ENCODE measurements at regions not wholly inside any gene's neighbourhood (a gene's known extent, or its start where the extent isn't known, plus 50 kb on each side); places are given as distances from the start of the nearest gene placed in this dataset.

GRCh38 chr1:199678771-199679170 is 348.7 kb upstream of the NR5A2 start:
- ATAC-seq: no peak
- Histone ChIP-seq H3K27me3 (ENCODE audit: control insufficient read depth, insufficient read depth) (no peaks in the 10 kb centered on the region), H3K9me3 (ENCODE audit: control insufficient read depth, low read length) (no peaks in the 10 kb centered on the region), H3K4me1 (ENCODE audit: control insufficient read depth, insufficient read depth, low read length) (no peaks in the 10 kb centered on the region), H3K4me3 (ENCODE audit: low read length) (no peak overlapping the region), H3K27ac (ENCODE audit: low read length) (no peak overlapping the region)
- intact Hi-C loops (cut with DNase I): no loop called here
- WGBS: 26% methylated on average over 1 of the region's 1 CpG
- no peak for DNase-seq

- no peak overlapping the region for H3K27ac ChIP-seq (ENCODE audit: low read length)
- intact Hi-C loops (cut with DNase I): loop anchor here (5.0 to 10.0 kb wide), 3 partner anchors 623 to 805 kb away; no protein-coding TSS in a partner anchor
- H3K4me3 ChIP-seq (ENCODE audit: low read length): no peak overlapping the region
Observed at GRCh38 chr1:199682081-199682480, 345.4 kb upstream of the NR5A2 start.

GRCh38 chr1:199684686-199685273 is 342.7 kb upstream of the NR5A2 start:
- Histone ChIP-seq H3K4me3 (ENCODE audit: low read length) (no peak overlapping the region), H3K27me3 (ENCODE audit: control insufficient read depth, insufficient read depth) (no peaks in the 10 kb centered on the region), H3K4me1 (ENCODE audit: control insufficient read depth, insufficient read depth, low read length) (no peaks in the 10 kb centered on the region), H3K27ac (ENCODE audit: low read length) (no peak overlapping the region), H3K9me3 (ENCODE audit: control insufficient read depth, low read length) (no peaks in the 10 kb centered on the region)
- peak in 1 of 3 donors; percentile 11 for DNase-seq
- intact Hi-C loops (cut with DNase I): loop anchor here (5.0 to 10.0 kb wide), 3 partner anchors 620 to 803 kb away; no protein-coding TSS in a partner anchor
- ATAC-seq: peak; percentile 55 to 76
- 69% methylated on average over 1 of the region's 1 CpG for WGBS

More at GRCh38 chr1:199682081-199682480, 345.4 kb upstream of the NR5A2 start:
- ATAC-seq (no peak), DNase-seq (no peak)
- no peaks in the 10 kb centered on the region for H3K4me1 ChIP-seq (ENCODE audit: control insufficient read depth, insufficient read depth, low read length)
- H3K27me3 ChIP-seq (ENCODE audit: control insufficient read depth, insufficient read depth): no peaks in the 10 kb centered on the region
- H3K9me3 ChIP-seq (ENCODE audit: control insufficient read depth, low read length): no peaks in the 10 kb centered on the region

- no peaks in the 10 kb centered on the region for H3K9me3 ChIP-seq (ENCODE audit: control insufficient read depth, low read length)
- no peak overlapping the region for H3K27ac ChIP-seq (ENCODE audit: low read length)
- WGBS: 44% methylated on average over 2 of the region's 2 CpGs
- no peak for ATAC-seq
- intact Hi-C loops (cut with DNase I): loop anchor here in 3 of 4 donors (5.0 to 10.0 kb wide), 3 partner anchors 619 to 802 kb away; no protein-coding TSS in a partner anchor
- H3K4me1 ChIP-seq (ENCODE audit: control insufficient read depth, insufficient read depth, low read length): no peaks in the 10 kb centered on the region
- H3K27me3 ChIP-seq (ENCODE audit: control insufficient read depth, insufficient read depth): no peaks in the 10 kb centered on the region
- no peak for DNase-seq
- no peak overlapping the region for H3K4me3 ChIP-seq (ENCODE audit: low read length)
Observed at GRCh38 chr1:199685369-199685768, 342.1 kb upstream of the NR5A2 start.

- 79% methylated on average over 4 of the region's 4 CpGs for WGBS
- no peak overlapping the region for H3K27ac ChIP-seq (ENCODE audit: low read length)
- intact Hi-C loops (cut with DNase I): loop anchor here in 3 of 4 donors (5.0 to 10.0 kb wide), 3 partner anchors 617 to 800 kb away; no protein-coding TSS in a partner anchor
- H3K9me3 ChIP-seq (ENCODE audit: control insufficient read depth, low read length): no peaks in the 10 kb centered on the region
- no peak for ATAC-seq
- no peak overlapping the region for H3K4me3 ChIP-seq (ENCODE audit: low read length)
- no peaks in the 10 kb centered on the region for H3K27me3 ChIP-seq (ENCODE audit: control insufficient read depth, insufficient read depth)
- no peaks in the 10 kb centered on the region for H3K4me1 ChIP-seq (ENCODE audit: control insufficient read depth, insufficient read depth, low read length)
- DNase-seq: no peak
Observed at GRCh38 chr1:199687321-199687720, 340.2 kb upstream of the NR5A2 start.

- no peaks in the 10 kb centered on the region for H3K27me3 ChIP-seq (ENCODE audit: control insufficient read depth, insufficient read depth)
- intact Hi-C loops (cut with DNase I): loop anchor here in 3 of 4 donors (5.0 to 10.0 kb wide), 3 partner anchors 617 to 799 kb away; no protein-coding TSS in a partner anchor
- DNase-seq (no peak), ATAC-seq (no peak)
- no peaks in the 10 kb centered on the region for H3K9me3 ChIP-seq (ENCODE audit: control insufficient read depth, low read length)
- no peak overlapping the region for H3K27ac ChIP-seq (ENCODE audit: low read length)
- no peaks in the 10 kb centered on the region for H3K4me1 ChIP-seq (ENCODE audit: control insufficient read depth, insufficient read depth, low read length)
- 42% methylated on average over 3 of the region's 3 CpGs for WGBS
- no peak overlapping the region for H3K4me3 ChIP-seq (ENCODE audit: low read length)
Observed at GRCh38 chr1:199688133-199688676, 339.3 kb upstream of the NR5A2 start.

GRCh38 chr1:199688774-199689173 is 338.7 kb upstream of the NR5A2 start:
- H3K27ac ChIP-seq (ENCODE audit: low read length): no peak overlapping the region
- no peak for ATAC-seq
- no peaks in the 10 kb centered on the region for H3K27me3 ChIP-seq (ENCODE audit: control insufficient read depth, insufficient read depth)
- intact Hi-C loops (cut with DNase I): loop anchor here in 3 of 4 donors (5.0 to 10.0 kb wide), 3 partner anchors 616 to 799 kb away; no protein-coding TSS in a partner anchor
- no peak overlapping the region for H3K4me3 ChIP-seq (ENCODE audit: low read length)
- no peak for DNase-seq
- no peaks in the 10 kb centered on the region for H3K9me3 ChIP-seq (ENCODE audit: control insufficient read depth, low read length)
- H3K4me1 ChIP-seq (ENCODE audit: control insufficient read depth, insufficient read depth, low read length): no peaks in the 10 kb centered on the region

- Histone ChIP-seq H3K4me3 (ENCODE audit: low read length) (no peak overlapping the region), H3K27ac (ENCODE audit: low read length) (no peak overlapping the region), H3K4me1 (ENCODE audit: control insufficient read depth, insufficient read depth, low read length) (no peaks in the 10 kb centered on the region), H3K9me3 (ENCODE audit: control insufficient read depth, low read length) (no peaks in the 10 kb centered on the region), H3K27me3 (ENCODE audit: control insufficient read depth, insufficient read depth) (no peaks in the 10 kb centered on the region)
- no peak for DNase-seq
- ATAC-seq: no peak
- WGBS: 81% methylated on average over 1 of the region's 1 CpG
- intact Hi-C loops (cut with DNase I): no loop called here
Observed at GRCh38 chr1:199690496-199690895, 337.0 kb upstream of the NR5A2 start.

GRCh38 chr1:199691540-199691939 is 336.0 kb upstream of the NR5A2 start:
- 38% methylated on average over 3 of the region's 3 CpGs for WGBS
- ATAC-seq (peak; percentile 33 to 45), DNase-seq (no peak)
- no peak overlapping the region for H3K4me3 ChIP-seq (ENCODE audit: low read length)
- H3K9me3 ChIP-seq (ENCODE audit: control insufficient read depth, low read length): no peaks in the 10 kb centered on the region
- no peaks in the 10 kb centered on the region for H3K4me1 ChIP-seq (ENCODE audit: control insufficient read depth, insufficient read depth, low read length)
- H3K27me3 ChIP-seq (ENCODE audit: control insufficient read depth, insufficient read depth): no peaks in the 10 kb centered on the region
- H3K27ac ChIP-seq (ENCODE audit: low read length): no peak overlapping the region
- intact Hi-C loops (cut with DNase I): no loop called here

- Histone ChIP-seq H3K4me1 (ENCODE audit: control insufficient read depth, insufficient read depth, low read length) (no peaks in the 10 kb centered on the region), H3K4me3 (ENCODE audit: low read length) (no peak overlapping the region), H3K27ac (ENCODE audit: low read length) (no peak overlapping the region), H3K9me3 (ENCODE audit: control insufficient read depth, low read length) (no peaks in the 10 kb centered on the region), H3K27me3 (ENCODE audit: control insufficient read depth, insufficient read depth) (no peaks in the 10 kb centered on the region)
- 93% methylated on average over 2 of the region's 2 CpGs for WGBS
- no peak for DNase-seq
- ATAC-seq: no peak
- intact Hi-C loops (cut with DNase I): no loop called here
Observed at GRCh38 chr1:199693724-199694123, 333.8 kb upstream of the NR5A2 start.

- 97% methylated on average over 2 of the region's 2 CpGs for WGBS
- Histone ChIP-seq H3K27me3 (ENCODE audit: control insufficient read depth, insufficient read depth) (no peaks in the 10 kb centered on the region), H3K4me1 (ENCODE audit: control insufficient read depth, insufficient read depth, low read length) (no peaks in the 10 kb centered on the region), H3K4me3 (ENCODE audit: low read length) (no peak overlapping the region), H3K27ac (ENCODE audit: low read length) (no peak overlapping the region), H3K9me3 (ENCODE audit: control insufficient read depth, low read length) (no peaks in the 10 kb centered on the region)
- intact Hi-C loops (cut with DNase I): no loop called here
- DNase-seq (no peak), ATAC-seq (no peak)
Observed at GRCh38 chr1:199696225-199696624, 331.3 kb upstream of the NR5A2 start.

Measured in right cardiac atrium (tissue), 5 donors.